SK-N-MC (cell line): ENCODE measurements at regions not wholly inside any gene's neighbourhood (a gene's known extent, or its start where the extent isn't known, plus 50 kb on each side); places are given as distances from the start of the nearest gene placed in this dataset.

ENCODE experiments used
- EZH2 ChIP-seq: fragments of 200-600 bp; sonication (generic); IDR thresholded peaks from one replicate; pipeline ENCODE4 v1.6.1; 2017; ENCODE audit warnings: antibody characterized with exemption
- POLR2AphosphoS5 ChIP-seq: IDR thresholded peaks from 2 replicates; pipeline ENCODE4 v1.6.1; 2012; ENCODE audit warnings: mild to moderate bottlenecking, low read depth, low read length, borderline replicate concordance

- TF ChIP-seq POLR2AphosphoS5 (no peak), EZH2 (no peak)
Observed at GRCh38 chr2:142684667-142685066, 192.8 kb upstream of the KYNU start.
